Left lobe of liver (tissue), 2 donors: ENCODE measurements at regions not wholly inside any gene's neighbourhood (a gene's known extent, or its start where the extent isn't known, plus 50 kb on each side); places are given as distances from the start of the nearest gene placed in this dataset.
"Not testable (repeated sequence)": the region's sequence is repeated elsewhere in the genome, so short reads cannot be mapped to it uniquely, and the experiment has no call there.

Experiments used
- ATAC-seq: fragments of 200-7000 bp; cut with Tn5 transposase; one replicate; pipeline ENCODE4 v1.9.1; 2020; ENCODE audit warnings: mild to moderate bottlenecking, moderate library complexity
- DNase-seq: peaks from one replicate; pipeline ENCODE4 v3.0.0-alpha.2; 2020; ENCODE audit warnings: low spot score
- donor health status: DM: no; HTN: no; CAD: no; lungs with moderate emphysema.
- donor health status: DM: no; HTN: yes; CAD: no.

GRCh38 chr2:83103613-83104012 is 1355.5 kb downstream of the SUCLG1 start:
- no peak for ATAC-seq
- no peak for DNase-seq

GRCh38 chr2:83089051-83089450 is 1370.0 kb downstream of the SUCLG1 start:
- not testable (repeated sequence) for ATAC-seq, DNase-seq

DNA sequence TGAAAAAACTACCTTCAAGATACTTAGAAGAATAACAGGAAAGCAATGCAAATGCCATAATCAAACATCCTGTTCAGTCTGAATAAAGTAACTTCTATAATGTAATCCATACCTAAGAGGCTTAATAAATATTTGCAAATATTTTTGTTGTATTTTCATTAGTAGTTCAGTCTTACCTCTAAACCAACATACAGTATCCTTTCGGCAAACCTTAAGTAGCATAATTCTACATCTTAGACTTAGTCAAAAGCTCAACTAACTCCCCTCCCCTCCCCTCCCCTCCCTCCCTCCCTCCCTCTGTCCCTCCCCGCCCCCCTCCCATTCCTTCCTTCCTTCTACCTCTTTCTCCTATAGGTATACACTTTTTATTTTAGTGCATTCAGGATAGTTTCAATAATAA is 1373.2 kb downstream of the SUCLG1 start:
- DNase-seq: no peak
- no peak for ATAC-seq

- peak; percentile 62 for ATAC-seq
- DNase-seq: no peak
Observed at GRCh38 chr2:83081826-83082690, 1377.0 kb downstream of the SUCLG1 start.

DNA sequence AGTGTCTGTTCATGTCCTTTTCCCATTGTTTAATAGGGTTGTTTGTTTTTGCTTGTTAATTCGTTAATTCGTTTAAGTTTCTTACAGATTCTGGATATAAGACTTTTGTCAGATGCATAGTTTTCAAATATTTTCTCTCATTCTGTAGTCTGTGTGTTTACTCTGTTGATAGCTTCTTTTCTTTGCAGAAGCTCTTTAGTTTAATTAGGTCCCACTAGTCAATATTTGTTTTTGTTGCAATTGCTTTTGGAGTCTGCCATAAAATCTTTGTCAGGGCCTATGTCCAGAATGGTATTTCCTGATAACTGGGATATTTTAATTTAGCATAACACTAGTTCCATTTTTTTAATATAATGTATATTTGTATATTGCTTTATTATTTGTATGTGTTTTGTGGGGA is 1380.1 kb downstream of the SUCLG1 start:
- ATAC-seq (no peak), DNase-seq (no peak)

DNA sequence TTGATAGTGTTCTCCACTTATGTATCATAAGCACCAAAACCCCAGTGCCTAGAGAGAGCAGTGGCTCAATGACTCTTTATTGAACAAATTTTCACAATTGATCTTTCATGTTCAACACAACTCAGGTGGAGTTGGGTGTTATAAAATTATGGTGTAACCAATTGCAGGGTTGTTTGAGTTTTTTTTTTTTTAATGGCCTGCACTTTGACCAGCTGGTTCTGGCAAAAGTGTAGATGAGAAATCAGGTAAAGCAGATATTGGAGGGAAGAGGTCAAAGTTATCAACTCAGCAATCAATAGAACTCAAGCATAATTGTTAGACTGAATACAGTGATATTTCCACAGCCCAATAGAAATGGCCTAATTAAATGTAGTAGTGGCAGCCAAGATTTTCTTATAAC is 1386.3 kb downstream of the SUCLG1 start:
- DNase-seq (no peak), ATAC-seq (peak; percentile 62)

GRCh38 chr2:83071914-83072313 is 1387.2 kb downstream of the SUCLG1 start:
- no peak for ATAC-seq
- DNase-seq: no peak

DNA sequence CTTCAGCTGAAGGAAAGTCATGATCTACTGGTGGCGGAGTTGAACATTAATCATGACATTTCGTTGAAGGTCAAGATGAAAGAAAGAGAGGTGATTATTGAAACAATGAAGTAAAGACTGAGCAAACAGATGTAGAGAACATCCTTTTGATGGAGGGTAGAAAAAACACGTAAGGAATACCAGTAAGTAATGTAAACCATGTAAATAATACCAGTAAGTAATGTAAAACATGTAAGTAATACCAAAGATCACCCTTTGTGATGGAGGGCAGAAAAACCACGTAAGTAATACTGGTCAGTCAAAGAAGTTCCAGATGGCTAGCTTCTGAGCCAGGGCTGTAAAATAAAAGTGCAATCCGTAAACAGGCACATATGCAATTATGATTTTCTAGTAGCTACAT is 1387.7 kb downstream of the SUCLG1 start:
- no peak for ATAC-seq
- no peak for DNase-seq

DNA sequence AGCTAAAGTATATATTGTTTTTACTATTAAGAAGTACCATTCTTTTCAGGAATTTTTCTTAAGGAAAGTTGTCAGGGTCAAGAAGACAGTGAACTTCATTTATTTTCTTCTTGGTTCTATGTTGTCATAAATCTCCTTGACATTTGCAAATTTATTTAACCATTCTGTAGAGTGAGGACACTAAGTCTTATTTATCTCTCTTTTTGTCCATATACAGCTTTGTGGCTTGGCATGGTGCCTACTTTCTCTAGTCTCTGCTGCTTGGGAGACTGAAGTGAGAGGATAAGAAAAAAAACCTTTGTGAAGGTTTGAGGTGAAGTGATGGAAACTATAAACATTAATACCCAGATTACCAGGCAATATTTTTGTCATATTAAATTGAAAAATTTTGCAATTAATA is 1389.4 kb downstream of the SUCLG1 start:
- ATAC-seq (no peak), DNase-seq (no peak)

GRCh38 chr2:83068714-83069113 is 1390.4 kb downstream of the SUCLG1 start:
- DNase-seq: no peak
- no peak for ATAC-seq

DNA sequence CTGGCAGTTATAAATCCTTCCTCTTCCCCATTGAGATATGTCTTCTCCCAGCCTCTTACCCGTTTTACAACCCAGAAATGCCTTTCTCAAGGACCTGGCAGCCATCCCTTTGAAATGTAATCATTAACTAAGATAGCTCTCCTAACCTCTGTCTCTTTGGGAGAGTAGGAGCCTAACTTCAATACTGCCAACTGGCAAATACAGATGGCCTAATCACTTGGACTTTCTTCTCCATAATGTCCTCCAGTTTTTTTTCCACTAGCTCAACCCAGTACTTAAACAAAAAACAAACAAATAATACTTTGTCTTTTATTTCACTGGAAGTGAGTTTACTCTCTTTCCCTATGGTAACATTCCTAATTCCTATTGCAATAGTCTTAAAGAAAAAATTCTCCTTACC is 1391.1 kb downstream of the SUCLG1 start:
- DNase-seq (no peak), ATAC-seq (peak; percentile 94)

GRCh38 chr2:83063933-83064332 is 1395.1 kb downstream of the SUCLG1 start:
- DNase-seq: no peak
- peak; percentile 15 for ATAC-seq

- DNase-seq: no peak
- no peak for ATAC-seq
Observed at GRCh38 chr2:83063511-83063910, 1395.6 kb downstream of the SUCLG1 start.

GRCh38 chr2:83058683-83059082 is 1400.4 kb downstream of the SUCLG1 start:
- ATAC-seq: no peak
- no peak for DNase-seq

- no peak for ATAC-seq
- no peak for DNase-seq
Observed at GRCh38 chr2:83055376-83056010, 1403.6 kb downstream of the SUCLG1 start.

GRCh38 chr2:83054751-83055150 is 1404.3 kb downstream of the SUCLG1 start:
- no peak for DNase-seq
- no peak for ATAC-seq

DNA sequence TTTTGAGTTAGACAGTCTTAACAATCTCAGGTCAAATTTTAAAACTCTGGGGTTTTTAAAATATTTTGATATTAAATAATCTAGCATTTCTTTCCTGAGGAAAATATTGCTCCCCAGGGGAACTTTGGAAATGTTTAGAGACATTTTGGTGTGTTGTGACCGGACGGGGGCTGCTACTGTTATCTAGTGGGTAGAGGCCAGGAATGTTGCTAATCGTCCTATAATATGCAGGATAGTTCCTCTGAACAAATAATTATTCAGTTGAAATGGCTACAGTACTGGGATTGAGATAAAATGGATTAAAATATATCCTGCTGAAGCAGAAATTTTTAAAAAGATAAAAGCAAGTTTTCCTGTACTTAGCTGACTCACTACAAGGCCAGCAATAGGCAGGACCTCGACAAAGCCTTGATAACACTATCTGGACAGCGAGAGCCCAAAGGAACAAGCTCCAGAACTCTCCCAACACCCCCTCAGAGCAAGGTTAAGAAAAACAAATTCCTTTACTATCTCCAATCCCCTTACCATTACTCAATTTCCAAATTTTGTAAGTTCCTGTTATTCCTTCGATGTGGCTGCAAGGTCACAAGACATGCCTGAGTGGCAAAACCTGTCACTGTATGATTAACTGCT is 1407.4 kb downstream of the SUCLG1 start:
- ATAC-seq (peak; percentile 55), DNase-seq (no peak)

- ATAC-seq (peak; percentile 71), DNase-seq (no peak)
Observed at GRCh38 chr2:83042053-83042452, 1417.0 kb downstream of the SUCLG1 start.

DNA sequence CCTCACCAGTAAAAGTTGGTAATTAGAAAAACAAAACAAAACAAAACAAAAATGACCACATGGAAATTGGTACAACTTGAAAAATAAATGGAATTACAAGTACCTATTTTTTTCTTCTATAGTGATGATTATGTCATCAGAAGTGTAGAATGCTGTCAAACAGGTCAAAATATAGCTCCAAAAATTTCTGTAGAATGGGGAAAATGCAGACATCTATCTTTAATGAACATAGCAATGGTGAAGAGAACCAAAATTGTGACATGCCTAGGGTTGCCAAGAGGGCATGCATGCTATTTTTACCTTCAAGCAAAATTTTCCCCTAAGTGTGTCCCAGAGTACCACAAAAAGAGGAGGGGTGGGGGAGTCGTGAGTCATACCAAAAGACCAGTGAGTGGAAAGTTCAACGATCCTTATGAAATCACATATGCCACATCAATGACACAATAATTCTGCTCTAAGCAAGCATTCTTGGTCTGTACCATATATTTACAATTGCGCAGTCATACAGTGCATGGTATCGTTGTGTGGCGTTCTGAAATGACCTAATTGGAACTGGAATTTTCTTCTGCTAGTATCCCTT is 1436.4 kb downstream of the SUCLG1 start:
- ATAC-seq (no peak), DNase-seq (no peak)

GRCh38 chr2:83017366-83018090 is 1441.6 kb downstream of the SUCLG1 start:
- DNase-seq: no peak
- no peak for ATAC-seq
